ENCODE measurements at regions not wholly inside any gene's neighbourhood (a gene's known extent, or its start where the extent isn't known, plus 50 kb on each side); places are given as distances from the start of the nearest gene placed in this dataset.

GRCh38 chr6:147023148-147023547 is 181.1 kb upstream of the STXBP5 start:
- no peak for DNase-seq (ENCODE audit: low spot score)
- ATAC-seq, result no peak

GRCh38 chr6:147023581-147023980 is 180.6 kb upstream of the STXBP5 start:
- DNase-seq (ENCODE audit: low spot score) (no peak), ATAC-seq (no peak)

GRCh38 chr6:147029923-147030322 is 174.3 kb upstream of the STXBP5 start:
- peak; percentile 32 for ATAC-seq

GRCh38 chr6:147033267-147033666 is 170.9 kb upstream of the STXBP5 start:
- ATAC-seq (no peak), DNase-seq (ENCODE audit: low spot score) (no peak)

More at GRCh38 chr6:147029923-147030322, 174.3 kb upstream of the STXBP5 start:
- no peak for DNase-seq (ENCODE audit: low spot score)

GRCh38 chr6:147035886-147036285 is 168.3 kb upstream of the STXBP5 start:
- DNase-seq (ENCODE audit: low spot score) (no peak), ATAC-seq (no peak)

- DNase-seq (ENCODE audit: low spot score) (no peak), ATAC-seq (no peak)
These were observed 166.3 kb upstream of the STXBP5 start for GRCh38 chr6:147037881-147038280.

GRCh38 chr6:147040121-147040910 is 163.9 kb upstream of the STXBP5 start:
- no peak for ATAC-seq
- no peak for DNase-seq (ENCODE audit: low spot score)

- ATAC-seq (no peak), DNase-seq (ENCODE audit: low spot score) (no peak)
These were observed 161.5 kb upstream of the STXBP5 start for GRCh38 chr6:147042679-147043078.

- DNase-seq (ENCODE audit: low spot score) (no peak), ATAC-seq (no peak)
These were observed 160.2 kb upstream of the STXBP5 start for GRCh38 chr6:147043994-147044477.

GRCh38 chr6:147046141-147046877 is 157.9 kb upstream of the STXBP5 start:
- ATAC-seq (no peak), DNase-seq (ENCODE audit: low spot score) (no peak)

GRCh38 chr6:147048930-147049329 is 155.3 kb upstream of the STXBP5 start:
- ATAC-seq, result no peak
- no peak for DNase-seq (ENCODE audit: low spot score)

- no peak for ATAC-seq
These were observed 150.8 kb upstream of the STXBP5 start for GRCh38 chr6:147053311-147053921.

GRCh38 chr6:147054158-147054557 is 150.1 kb upstream of the STXBP5 start:
- DNase-seq (ENCODE audit: low spot score) (no peak), ATAC-seq (no peak)

More at GRCh38 chr6:147053311-147053921, 150.8 kb upstream of the STXBP5 start:
- DNase-seq (ENCODE audit: low spot score), result no peak

- ATAC-seq (no peak), DNase-seq (ENCODE audit: low spot score) (no peak)
These were observed 149.3 kb upstream of the STXBP5 start for GRCh38 chr6:147054871-147055270.

GRCh38 chr6:147055821-147056392 is 148.3 kb upstream of the STXBP5 start:
- ATAC-seq (no peak), DNase-seq (ENCODE audit: low spot score) (no peak)

GRCh38 chr6:147057188-147057587 is 147.0 kb upstream of the STXBP5 start:
- DNase-seq (ENCODE audit: low spot score) (no peak), ATAC-seq (no peak)

GRCh38 chr6:147057705-147058342 is 146.4 kb upstream of the STXBP5 start:
- DNase-seq (ENCODE audit: low spot score) (no peak), ATAC-seq (no peak)

- DNase-seq (ENCODE audit: low spot score) (no peak), ATAC-seq (no peak)
These were observed 145.3 kb upstream of the STXBP5 start for GRCh38 chr6:147058786-147059385.

- no peak for DNase-seq (ENCODE audit: low spot score)
- no peak for ATAC-seq
These were observed 143.6 kb upstream of the STXBP5 start for GRCh38 chr6:147060636-147061035.

GRCh38 chr6:147061252-147061651 is 143.0 kb upstream of the STXBP5 start:
- no peak for ATAC-seq

More at GRCh38 chr6:147061252-147061651, 143.0 kb upstream of the STXBP5 start:
- DNase-seq (ENCODE audit: low spot score), result no peak

All from left lobe of liver (tissue), 2 donors.